AG04450 (cell line): ENCODE measurements at regions not wholly inside any gene's neighbourhood (a gene's known extent, or its start where the extent isn't known, plus 50 kb on each side); places are given as distances from the start of the nearest gene placed in this dataset.

Experiments
- CTCF ChIA-PET: fragments of 300-600, 350-600 bp; formaldehyde crosslinking; extraction: SDS; loops from one replicate; lab custom pipeline; 2022; ENCODE audit warnings: antibody characterized with exemption, inconsistent platforms; lab: Charles Lee
- POLR2A ChIA-PET: fragments of 350-600 bp; formaldehyde crosslinking; extraction: SDS; loops from one replicate; lab custom pipeline; 2021; ENCODE audit warnings: antibody characterized with exemption, inconsistent platforms; lab: Yijun Ruan, JAX
- DNase-seq: peaks from one replicate; pipeline ENCODE4 v3.0.0-alpha.2; 2011; ENCODE audit warnings: low read depth, low spot score
- H3K27ac ChIP-seq: one replicate; pipeline ENCODE4 v1.5.1; 2012; ENCODE audit warnings: low read depth, low read length, control low read depth
- H3K27me3 ChIP-seq: one replicate; pipeline ENCODE4 v1.6.0; 2012; ENCODE audit warnings: low read length; ENCODE audit not compliant: control insufficient read depth, insufficient read depth
- H3K4me3 ChIP-seq: 2 replicates; pipeline ENCODE4 v1.5.1; 2011; ENCODE audit warnings: mild to moderate bottlenecking, low read depth, low read length, control low read depth
- H3K9me3 ChIP-seq: 2 replicates; pipeline ENCODE4 v1.5.1; 2012; ENCODE audit warnings: low read length; ENCODE audit not compliant: control insufficient read depth, insufficient read depth
- CTCF ChIP-seq: IDR thresholded peaks from 2 replicates; pipeline ENCODE4 v1.5.1; 2011; ENCODE audit warnings: low read depth, low read length, control low read depth, inconsistent platforms

- no peak overlapping the region for H3K27ac ChIP-seq
- POLR2A ChIA-PET, result no interaction called here
- no peaks in the 10 kb centered on the region for H3K9me3 ChIP-seq
- no peak for TF ChIP-seq CTCF
- DNase-seq, result no peak
- no peaks in the 10 kb centered on the region for H3K27me3 ChIP-seq
- no peak overlapping the region for H3K4me3 ChIP-seq
- CTCF ChIA-PET, result no interaction called here
These were observed 185.6 kb upstream of the TAB2 start for GRCh38 chr6:149131891-149132290.

- Histone ChIP-seq H3K9me3 (no peaks in the 10 kb centered on the region), H3K27me3 (no peaks in the 10 kb centered on the region), H3K27ac (no peak overlapping the region), H3K4me3 (no peak overlapping the region)
- no peak for DNase-seq
- ChIA-PET CTCF (no interaction called here), POLR2A (no interaction called here)
- no peak for TF ChIP-seq CTCF
These were observed 185.2 kb upstream of the TAB2 start for GRCh38 chr6:149132336-149132735.

- H3K27ac ChIP-seq, result no peak overlapping the region
- no peak for DNase-seq
- TF ChIP-seq CTCF, result no peak
- no peaks in the 10 kb centered on the region for H3K9me3 ChIP-seq
- ChIA-PET CTCF (no interaction called here), POLR2A (no interaction called here)
- H3K4me3 ChIP-seq, result no peak overlapping the region
- no peaks in the 10 kb centered on the region for H3K27me3 ChIP-seq
These were observed 183.0 kb upstream of the TAB2 start for GRCh38 chr6:149134511-149134933.

GRCh38 chr6:149135809-149136208, 181.7 kb upstream of the TAB2 start:
- ChIA-PET CTCF (no interaction called here), POLR2A (no interaction called here)
- H3K9me3 ChIP-seq, result no peaks in the 10 kb centered on the region
- no peak for TF ChIP-seq CTCF
- DNase-seq, result no peak
- no peaks in the 10 kb centered on the region for H3K27me3 ChIP-seq
- no peak overlapping the region for H3K4me3 ChIP-seq
- H3K27ac ChIP-seq, result no peak overlapping the region

- CTCF ChIA-PET, result no interaction called here
These were observed 181.1 kb upstream of the TAB2 start for GRCh38 chr6:149136273-149136912.

More at GRCh38 chr6:149136273-149136912, 181.1 kb upstream of the TAB2 start:
- no peaks in the 10 kb centered on the region for H3K27me3 ChIP-seq
- no peaks in the 10 kb centered on the region for H3K9me3 ChIP-seq
- POLR2A ChIA-PET, result no interaction called here
- no peak overlapping the region for H3K27ac ChIP-seq
- no peak overlapping the region for H3K4me3 ChIP-seq
- TF ChIP-seq CTCF, result no peak
- no peak for DNase-seq
